NCI-H82 (cell line): ENCODE measurements at regions not wholly inside any gene's neighbourhood (a gene's known extent, or its start where the extent isn't known, plus 50 kb on each side); places are given as distances from the start of the nearest gene placed in this dataset.
A peak's percentile ranks its signal among the peaks of the same experiment; 100 is the strongest.
"Not testable (repeated sequence)": the region's sequence is repeated elsewhere in the genome, so short reads cannot be mapped to it uniquely, and the experiment has no call there.

Source experiments
- DNase-seq: peaks from one replicate; lab custom pipeline; 2025; lab: John Stamatoyannopoulos, UW

DNA sequence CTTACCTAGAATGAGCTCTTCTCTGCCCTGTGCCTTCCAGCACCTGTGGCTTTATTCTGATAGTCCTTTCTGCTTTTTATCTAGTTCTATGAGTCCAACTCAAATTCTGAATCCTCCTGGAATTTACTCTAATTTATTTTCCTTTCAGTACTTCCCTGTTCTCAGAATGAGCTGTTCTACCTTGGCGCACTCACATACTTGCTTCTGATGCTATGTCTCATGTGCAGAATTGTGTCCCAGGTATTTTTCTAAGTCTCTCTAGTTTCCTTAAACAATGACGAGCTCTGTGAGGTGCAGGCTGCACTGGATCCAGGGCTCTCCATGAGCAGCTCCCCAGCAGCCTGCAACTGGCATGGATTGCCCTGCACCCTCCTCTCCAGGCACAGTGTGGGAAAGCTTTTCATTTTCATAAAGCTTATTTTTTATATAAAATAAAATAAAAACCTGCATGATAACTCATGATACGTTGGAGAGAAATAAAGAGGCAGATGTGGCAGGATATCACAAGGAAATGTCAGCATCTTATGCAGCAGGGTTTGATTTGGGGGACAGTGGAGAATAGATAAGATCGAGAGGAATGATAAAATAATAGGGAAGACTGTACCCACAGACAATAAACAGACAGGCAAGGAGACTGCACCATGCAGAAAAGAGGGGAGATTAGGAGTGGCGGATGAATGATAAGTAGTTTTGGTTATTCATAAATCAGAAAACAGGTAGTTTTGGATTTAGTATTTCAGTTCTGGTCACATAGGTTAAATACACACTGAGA lies 258.2 kb upstream of the POM121L12 start:
- no peak for DNase-seq

DNA sequence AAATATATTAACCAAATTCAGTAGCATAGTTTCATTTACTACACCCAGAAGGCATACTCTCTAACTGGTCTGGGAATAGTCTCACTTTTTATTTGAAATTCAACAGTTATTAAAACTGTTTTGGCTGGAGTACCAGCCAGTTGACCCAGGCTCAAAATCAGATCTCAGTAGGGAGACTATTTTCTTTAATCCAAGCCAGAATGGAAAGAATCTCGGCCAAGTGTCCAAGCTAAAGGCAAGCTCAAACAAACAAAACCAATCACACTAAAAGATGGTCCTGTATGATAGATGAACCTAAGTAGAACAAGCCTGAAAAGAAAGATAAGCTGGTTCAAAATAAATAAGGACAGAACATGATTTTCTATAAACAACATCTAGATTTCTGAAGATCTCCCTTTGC lies 259.6 kb upstream of the POM121L12 start:
- DNase-seq, result no peak

DNA sequence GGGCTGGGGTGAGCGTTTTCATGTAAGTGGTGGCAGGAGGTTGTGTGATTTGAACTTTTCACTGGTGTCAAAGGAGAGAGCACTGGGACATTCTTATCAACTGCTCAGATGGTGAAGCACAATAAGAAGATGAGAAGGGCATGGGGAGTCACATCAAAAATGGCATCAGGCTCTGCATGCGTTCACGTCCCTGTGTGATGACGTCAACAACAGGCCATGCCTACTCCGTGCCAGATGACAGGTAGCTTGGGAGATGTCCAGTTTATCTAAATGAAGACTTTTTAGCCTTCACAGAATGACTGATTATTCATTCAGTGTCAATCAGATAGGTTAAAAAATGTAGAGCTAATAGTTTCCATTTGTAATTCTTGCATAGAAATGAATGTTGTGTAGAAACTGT lies 264.3 kb upstream of the POM121L12 start:
- no peak for DNase-seq

DNA sequence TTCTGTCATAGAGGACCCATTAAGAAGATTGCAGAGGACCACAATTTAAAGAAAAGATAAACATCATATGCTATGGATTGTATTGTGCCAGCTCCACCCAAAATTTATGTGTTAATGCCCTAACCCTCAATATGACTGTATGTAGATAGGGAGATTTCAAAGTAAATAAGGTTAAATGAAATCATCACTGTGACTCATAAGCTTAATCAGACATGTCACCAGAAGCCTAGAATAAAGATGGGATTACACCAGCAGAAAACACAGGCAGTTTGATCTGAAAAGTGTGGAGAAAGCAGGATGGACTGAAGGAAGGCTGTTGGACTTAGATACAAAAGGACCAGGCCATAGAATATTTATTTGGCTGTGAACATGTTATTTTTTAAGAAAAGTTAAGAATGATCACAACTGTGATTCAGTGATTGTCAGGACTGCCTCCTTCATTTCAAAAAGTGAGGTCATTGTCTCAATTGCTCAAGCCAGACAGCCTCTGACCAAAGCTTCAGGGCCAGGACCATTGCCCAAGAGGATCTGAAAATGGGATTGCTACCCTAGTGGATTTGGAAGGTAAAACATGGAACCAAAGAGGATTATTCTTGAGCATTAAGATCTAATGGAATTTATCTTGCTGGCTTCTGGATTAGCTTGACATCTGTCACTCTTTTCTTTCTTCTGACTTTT lies 270.8 kb upstream of the POM121L12 start:
- DNase-seq, result peak; percentile 95

DNA sequence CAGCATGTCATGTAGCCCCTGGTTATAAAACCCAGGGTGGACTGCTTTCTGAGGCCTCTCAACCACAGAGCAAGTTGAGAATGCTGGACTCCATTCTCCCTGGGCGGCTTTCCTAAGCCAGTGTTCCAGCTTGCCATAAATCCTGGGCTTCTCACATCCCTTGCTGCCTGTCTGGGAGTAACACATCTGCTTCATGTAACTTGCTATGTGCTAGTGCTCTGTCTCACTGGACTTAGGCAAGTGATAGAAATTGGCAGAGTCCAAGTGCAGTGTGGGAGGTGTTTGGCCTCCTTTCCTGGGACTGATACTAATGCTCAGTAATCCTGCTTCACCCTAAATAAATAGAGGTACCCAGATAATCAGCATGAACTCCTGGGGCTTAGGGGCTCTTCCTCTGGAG lies 277.1 kb upstream of the POM121L12 start:
- DNase-seq, result peak; percentile 36

DNA sequence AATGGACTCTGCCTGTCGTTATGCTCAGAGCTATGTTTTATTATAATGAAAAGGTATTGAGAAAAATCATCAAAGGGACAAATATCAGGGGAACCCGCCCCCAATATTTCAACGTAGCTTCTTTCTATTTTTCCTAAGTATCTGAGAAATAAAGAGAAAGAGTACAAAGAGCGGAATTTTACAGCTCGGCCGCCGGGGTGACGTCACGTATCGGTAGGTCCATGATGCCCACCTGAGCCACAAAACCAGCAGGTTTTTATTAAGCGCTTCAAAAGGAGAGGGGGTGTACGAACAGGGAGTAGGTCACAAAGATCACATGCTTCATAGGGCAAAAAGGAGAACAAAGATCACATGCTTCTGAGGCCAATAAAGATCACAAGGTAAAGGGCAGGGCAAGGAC lies 281.6 kb upstream of the POM121L12 start:
- DNase-seq, result no peak

DNA sequence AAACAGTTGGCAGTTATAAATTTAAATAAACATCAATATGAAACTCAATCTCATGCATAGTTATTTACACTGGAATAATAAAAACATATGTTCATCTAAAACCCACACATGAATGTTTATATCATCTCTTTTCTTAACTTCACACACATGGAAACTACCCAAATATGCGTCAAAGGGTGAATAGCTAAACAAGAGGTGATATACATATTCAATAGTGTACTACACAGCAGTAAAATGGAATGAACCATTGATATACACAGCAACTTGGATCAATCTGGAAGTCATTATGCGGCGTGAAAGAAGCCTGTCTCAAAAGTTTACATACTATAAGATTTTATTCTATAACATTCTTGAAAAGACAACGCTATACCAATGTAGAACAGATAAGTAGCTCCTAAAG lies 282.5 kb upstream of the POM121L12 start:
- DNase-seq, result no peak

DNA sequence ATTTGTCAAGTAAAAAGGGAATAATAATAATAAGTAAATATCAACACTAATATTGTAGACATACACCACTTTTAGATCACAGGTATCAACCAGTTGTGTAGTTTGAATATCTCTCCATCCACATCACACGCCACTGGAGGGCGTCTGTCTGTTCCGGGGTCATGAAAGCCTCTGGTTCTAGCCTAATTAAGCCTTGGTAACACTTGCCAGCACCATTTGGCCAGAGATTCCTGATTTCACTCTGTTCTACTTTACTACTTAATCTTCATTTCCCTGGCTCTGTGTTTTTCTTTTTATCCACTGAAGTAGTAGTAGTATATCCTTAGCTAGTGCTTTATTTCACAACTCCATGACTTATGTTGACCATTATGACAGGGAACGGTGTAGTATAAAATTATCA lies 285.6 kb upstream of the POM121L12 start:
- DNase-seq, result peak; percentile 62

DNA sequence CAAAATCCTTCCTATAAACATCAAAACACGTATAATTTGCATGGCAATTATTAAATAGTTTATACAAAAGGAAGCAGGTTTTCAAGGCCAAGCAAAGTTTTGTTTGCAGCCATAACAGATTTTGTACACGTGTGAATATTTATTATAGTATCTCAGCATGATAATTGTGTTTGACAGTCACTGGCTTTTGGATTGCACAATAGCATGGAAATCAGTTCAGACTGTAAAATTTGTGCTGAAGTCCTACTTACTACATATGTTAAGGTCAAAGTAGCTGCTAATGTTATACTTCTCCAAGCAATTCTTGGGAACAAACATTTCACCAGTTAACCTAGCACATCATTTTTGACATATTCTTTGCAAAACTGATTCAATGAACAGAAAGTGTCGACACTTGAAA lies 287.6 kb upstream of the POM121L12 start:
- no peak for DNase-seq

DNA sequence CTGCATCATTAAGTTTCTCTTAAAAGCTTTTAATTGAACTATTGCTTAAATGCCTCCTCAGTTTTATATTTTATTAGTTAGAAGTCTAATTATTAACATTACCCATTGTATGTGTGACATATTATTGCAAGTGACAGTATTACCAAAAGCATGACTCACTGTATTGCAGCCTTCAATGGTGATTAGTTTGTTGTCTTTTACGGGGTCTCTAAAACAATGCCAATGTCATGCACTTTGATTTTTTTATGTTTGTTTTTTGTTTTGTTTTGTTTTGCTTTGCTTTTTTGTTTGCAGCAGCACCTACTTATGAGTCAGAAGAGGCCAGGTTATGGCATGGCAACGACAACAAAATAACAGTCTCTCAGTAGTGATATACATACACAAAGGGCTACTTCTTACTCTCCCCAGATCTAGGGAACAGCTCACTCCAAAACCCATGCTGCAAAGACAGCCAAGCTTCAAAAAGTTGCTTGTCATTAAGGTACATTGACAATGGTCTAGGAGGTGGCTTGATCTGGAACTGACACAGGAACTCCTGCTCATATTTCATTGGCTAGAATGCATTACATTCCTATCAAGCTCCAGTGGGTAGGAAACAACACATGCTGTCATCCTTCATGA lies 293.7 kb upstream of the POM121L12 start:
- no peak for DNase-seq

DNA sequence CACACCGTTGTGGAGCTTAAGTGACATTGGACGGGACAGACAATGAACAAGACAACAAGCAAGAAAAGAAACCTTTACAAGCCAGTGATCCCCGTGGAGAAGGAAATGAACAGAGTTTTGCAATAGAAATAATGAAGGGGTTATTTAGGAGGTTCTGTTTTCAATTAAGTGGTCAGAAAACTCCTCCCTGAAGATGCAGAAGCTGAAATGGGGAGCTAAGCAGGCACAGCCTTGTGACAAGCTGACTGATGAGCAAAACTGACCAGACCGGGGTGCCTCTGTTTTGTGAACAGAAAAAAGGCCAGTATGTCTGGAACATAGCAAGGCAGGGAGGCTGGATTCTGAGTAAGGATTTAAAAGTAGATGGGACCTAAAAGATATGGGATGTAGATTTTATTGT lies 299.8 kb upstream of the POM121L12 start:
- DNase-seq, result no peak

DNA sequence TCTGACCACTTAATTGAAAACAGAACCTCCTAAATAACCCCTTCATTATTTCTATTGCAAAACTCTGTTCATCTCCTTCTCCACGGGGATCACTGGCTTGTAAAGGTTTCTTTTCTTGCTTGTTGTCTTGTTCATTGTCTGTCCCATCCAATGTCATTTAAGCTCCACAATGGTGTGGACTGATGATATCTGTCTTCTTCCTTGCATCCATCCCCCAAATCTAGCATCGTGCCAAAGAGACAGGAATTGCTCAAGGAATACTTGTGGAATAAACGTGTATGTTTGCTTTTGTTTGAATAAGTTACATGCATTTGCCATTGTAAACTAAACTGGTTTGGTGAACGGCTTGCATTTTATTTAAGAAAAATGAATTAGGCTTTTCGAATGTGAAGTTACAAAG lies 306.8 kb upstream of the POM121L12 start:
- not testable (repeated sequence) for DNase-seq

DNA sequence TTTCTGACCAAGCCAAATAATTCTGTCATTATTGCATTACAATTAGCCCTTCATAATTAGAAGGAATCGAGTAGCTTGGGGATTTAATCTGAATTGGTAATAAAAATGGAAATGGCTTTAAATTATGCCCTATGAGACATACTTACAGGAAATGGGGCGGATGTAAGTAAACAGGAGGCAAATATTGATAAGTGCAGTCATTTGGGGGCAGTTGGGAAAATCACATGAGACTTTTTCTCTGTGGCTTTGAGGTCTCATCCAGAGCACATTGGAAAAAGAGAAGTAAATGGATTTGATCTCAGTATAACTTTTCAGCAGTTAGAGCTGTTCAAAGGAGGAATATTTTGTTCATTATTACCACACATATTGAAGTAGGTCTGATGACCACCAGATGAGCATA lies 307.8 kb upstream of the POM121L12 start:
- no peak for DNase-seq

DNA sequence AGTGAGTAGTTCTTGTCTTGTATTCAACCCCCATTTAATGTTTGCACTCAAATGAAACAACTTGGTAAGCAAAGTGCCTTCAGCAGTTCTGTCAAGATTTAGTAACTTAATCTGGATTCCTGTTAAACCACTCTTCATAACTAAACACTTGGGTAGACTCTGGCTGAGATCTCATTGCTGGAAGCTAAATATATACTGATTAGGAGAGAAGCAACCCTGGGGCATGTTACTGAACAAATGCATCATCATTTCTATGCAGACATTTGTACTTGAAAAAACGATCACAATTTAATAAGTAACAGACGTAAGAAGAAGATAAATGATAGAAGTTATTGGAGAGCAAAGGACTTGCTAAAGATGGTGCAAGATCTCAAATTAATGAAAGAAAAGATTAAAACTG lies 308.4 kb upstream of the POM121L12 start:
- DNase-seq, result no peak

DNA sequence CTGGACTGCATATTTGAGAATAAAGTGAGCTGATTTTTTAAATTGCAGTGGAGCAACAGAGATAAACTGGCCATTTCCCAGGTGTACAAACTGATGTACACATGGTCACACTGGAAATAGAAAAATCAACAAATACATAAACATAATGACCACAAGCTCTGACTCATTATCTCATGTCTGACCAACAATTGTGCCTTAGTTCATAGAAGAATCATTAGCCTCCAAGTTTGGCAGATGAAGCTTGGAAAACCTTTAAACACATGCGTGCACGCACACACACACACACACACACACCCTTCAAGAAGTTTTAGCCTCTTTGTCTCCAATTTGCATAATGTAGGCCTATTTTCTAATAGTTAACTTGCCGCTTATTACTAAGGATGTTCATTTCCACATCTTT lies 308.9 kb upstream of the POM121L12 start:
- DNase-seq, result no peak

DNA sequence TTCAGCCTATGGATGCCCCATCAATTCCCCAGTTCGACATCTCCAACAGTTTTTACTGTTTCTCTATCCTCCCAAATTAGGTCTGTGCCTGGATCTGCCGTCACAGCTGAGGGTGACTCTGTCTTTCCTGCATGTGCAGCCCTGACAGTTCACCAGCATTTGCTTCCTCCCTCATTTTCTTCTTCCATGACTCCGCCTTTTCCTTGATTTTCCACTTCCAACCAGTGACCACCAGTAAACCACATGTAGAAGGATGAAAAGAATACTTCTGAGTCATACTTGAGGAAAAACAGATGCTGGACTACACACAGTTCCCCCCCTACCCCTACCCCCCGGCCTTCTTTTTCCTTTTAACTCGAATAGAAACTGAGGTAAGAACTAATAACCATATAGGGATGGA lies 311.8 kb upstream of the POM121L12 start:
- no peak for DNase-seq

DNA sequence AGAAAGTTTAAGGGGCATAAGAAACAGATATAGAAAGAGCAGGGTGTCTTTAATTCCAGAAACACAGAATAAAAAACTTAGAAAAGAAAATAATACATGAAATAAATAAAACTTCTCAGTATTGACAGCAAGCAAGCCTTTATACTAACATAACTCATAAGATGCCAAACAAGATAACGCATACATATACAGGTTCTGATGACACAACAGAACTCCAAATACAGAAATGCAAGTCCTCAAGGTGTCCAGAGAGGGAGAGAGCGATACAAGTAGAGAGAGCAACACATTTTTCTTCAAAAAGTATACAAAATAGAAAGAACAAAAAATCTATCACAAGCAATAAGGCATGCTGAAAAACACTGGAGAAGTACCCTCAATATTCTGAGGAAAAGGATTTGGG lies 314.6 kb upstream of the POM121L12 start:
- no peak for DNase-seq

DNA sequence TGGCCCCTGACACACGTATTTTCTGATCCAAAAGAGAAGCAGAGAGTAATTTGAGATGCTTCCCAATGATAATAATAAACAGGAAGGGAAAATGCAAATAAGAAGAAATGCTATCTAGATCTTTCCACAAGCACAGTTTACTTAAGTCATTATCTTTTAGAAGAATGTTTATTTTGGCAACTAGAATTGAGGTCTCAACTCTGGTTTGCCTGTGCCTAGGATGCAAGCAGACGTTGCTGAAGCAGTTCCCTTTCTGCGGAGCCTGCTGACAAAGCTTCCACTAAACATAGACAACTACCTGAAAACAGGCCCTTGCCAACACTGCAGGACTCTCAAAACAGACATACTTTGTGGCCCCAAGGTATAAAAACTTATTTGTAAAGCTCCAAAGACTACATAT lies 315.8 kb upstream of the POM121L12 start:
- no peak for DNase-seq

DNA sequence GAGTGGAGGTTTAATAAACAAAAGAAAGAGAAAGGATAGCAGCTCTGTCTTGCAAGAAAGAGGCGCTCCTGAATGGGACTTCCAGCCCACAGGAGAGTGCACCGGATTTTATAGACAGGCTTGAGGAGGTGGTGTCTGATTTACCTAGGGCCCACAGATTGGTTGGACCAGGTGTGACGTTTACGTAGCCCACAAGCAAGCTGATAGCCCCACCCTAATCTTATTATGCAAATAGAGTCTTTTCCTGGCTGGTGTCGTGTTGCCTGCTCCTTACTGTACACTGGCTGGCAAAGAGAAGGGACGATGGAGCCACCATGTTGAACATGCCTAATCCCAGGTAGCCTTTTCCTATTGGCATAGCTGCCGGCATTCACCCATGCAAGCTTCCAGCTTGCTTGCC lies 319.7 kb upstream of the POM121L12 start:
- peak; percentile 17 for DNase-seq

DNA sequence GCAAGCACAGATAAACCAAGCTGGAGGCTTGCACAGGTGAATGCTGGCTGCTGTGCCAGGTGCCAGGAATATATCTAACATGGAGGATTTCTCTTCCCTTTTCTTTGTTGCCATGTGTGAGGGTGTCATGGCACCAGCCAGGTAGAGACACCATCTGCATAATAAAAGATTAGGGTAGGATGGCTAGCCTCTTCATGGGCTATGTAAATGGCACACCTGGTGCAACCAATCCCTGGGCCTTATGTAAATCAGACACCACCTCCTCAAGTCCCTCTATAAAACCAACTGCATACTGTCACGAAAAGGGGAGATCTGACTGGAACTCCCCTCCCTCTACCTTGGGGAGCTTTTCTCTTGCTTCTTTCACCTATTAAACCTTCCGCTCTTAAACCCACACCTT lies 322.5 kb upstream of the POM121L12 start:
- DNase-seq, result no peak

DNA sequence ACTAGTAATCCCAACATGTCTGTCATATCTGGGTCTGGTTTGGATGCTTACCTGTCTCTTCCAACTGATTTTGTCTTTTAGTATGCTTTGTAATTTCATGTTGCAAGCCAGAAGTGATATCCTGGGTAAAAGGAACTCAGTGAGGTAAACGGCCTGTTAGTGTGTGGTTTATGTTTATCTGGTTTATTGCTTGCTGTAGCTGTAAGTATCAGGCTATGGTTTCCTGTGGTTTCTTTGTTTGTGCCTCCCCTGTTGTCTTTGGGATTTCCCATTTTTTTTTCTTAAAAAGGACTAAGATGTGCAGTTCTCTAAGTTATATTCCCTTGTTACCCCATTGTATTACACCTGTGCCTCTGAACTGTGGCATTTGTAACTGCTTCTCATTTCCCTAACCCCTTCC lies 323.5 kb upstream of the POM121L12 start:
- no peak for DNase-seq

DNA sequence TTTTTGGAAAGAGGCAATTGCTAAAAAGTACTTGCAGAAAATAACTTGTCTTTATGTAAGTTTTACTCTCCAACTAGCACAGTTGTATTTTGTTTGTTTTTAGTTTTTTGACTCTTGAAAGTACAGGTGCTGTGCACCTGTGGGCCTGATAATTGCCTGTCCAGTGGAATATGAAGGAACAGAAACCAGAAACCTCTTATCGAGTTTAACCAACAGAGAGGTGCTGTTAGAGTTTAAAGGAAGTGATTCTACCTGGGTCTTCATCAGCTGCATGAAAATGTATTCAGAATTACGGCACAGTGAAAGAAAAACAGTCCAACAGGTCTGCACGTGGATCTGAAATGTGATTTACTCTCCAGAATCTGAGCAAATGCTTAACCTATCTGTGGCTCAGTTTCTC lies 326.6 kb upstream of the POM121L12 start:
- DNase-seq, result no peak

DNA sequence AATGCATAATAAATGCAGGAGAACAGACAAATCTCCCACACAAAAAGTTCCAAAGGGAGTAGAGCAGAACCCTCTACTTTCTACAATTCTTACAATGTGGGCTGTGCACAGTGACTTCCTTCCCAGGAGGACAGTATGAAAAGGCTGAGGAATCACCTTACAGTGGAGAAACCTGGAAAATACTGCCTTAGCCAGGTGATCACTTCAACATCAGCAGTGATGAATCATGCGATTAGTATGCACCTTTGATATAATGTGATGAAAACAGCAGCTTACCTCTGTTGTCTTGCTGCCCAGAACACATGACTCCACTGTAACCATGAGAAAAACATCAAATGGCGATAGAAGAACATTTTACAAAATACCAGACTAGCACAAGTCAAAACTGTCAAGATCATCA lies 329.7 kb upstream of the POM121L12 start:
- no peak for DNase-seq
